Hepatic stellate cell (primary cell): ENCODE measurements at regions not wholly inside any gene's neighbourhood (a gene's known extent, or its start where the extent isn't known, plus 50 kb on each side); places are given as distances from the start of the nearest gene placed in this dataset.
A peak's percentile ranks its signal among the peaks of the same experiment; 100 is the strongest.
"Not testable (repeated sequence)": the region's sequence is repeated elsewhere in the genome, so short reads cannot be mapped to it uniquely, and the experiment has no call there.

Experiments
- DNase-seq: peaks from one replicate; pipeline ENCODE4 v3.0.0; 2011; ENCODE audit warnings: low spot score

DNA sequence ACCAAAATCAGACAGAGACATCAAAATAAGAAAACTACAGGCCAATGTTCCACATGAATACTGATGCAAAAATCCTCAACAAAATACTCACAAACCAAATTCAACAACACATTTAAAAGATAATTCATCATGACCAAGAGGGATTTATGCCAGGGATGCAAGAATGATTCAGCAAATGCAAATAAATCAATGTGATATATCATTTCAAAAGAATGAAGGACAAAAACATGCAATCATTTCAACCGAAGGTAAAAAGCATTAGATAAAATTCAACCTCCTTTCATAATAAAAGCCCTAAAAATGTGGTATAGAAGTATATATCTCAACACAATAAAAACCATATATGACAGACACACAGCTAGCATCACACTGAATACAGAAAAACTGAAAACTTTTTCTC lies 81.5 kb upstream of the LYPLAL1 start:
- no peak for DNase-seq

- DNase-seq, result no peak
These were observed 74.4 kb upstream of the LYPLAL1 start for GRCh38 chr1:219099307-219099706.

- no peak for DNase-seq
These were observed 73.6 kb upstream of the LYPLAL1 start for GRCh38 chr1:219100059-219100458.

DNA sequence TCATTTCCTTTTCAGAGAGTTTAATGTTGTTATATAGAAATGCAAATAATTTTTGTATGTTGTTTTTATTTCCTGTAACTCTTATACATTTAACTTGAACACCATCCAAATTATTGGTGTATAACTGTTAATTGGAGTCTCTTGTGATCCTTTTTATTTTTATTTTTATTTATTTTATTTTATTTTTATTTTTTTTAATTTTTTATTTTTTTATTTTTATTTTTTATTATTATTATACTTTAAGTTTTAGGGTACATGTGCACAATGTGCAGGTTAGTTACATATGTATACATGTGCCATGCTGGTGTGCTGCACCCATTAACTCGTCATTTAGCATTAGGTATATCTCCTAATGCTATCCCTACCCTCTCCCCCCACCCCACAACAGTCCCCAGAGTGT lies 71.2 kb upstream of the LYPLAL1 start:
- not testable (repeated sequence) for DNase-seq

GRCh38 chr1:219105893-219106292 lies 67.8 kb upstream of the LYPLAL1 start:
- no peak for DNase-seq

GRCh38 chr1:219109424-219110018 lies 64.2 kb upstream of the LYPLAL1 start:
- DNase-seq, result no peak

- DNase-seq, result no peak
These were observed 60.4 kb upstream of the LYPLAL1 start for GRCh38 chr1:219113261-219113660.

GRCh38 chr1:219114014-219114413 lies 59.7 kb upstream of the LYPLAL1 start:
- no peak for DNase-seq

DNA sequence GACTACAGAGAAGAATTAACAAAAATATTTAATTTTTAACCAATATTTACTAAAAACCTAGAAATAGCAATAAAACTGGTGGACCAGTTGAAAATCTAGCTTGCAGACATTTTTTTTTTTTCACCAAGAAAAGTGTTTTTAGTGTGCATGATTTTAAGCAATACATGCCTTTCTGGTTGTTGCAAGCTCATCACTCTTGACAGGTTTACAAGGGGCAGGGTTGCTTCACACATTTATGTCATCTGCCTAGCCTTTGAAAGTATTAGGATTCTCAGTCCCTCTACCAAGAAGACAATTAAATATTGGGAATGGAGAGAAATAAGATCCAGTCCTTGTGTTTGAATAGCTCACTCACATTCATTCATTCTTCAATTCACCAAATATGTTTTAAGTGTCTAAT lies 53.8 kb upstream of the LYPLAL1 start:
- no peak for DNase-seq

GRCh38 chr1:219120624-219121544 lies 52.8 kb upstream of the LYPLAL1 start:
- peak; percentile 4 for DNase-seq

GRCh38 chr1:219121679-219122078 lies 52.0 kb upstream of the LYPLAL1 start:
- DNase-seq, result no peak

DNA sequence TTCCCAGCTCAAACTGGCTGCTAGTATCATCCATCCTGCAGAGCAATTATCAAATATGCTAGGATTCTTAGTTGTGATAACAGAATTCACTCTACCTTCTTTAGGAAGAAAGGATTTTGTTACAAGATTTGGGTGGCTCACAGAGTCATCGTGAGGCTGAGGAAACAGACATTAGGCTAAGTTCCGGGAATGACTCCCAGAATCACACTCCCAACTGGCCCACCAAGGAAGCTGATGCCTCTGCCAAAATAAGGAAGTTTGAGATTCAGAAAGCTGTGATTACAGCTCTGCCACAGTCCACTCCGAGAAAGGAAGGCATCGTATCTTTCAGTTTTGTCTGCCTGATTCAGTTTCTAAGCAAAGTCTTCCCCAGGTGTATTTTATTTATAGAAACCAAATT lies 50.6 kb upstream of the LYPLAL1 start:
- no peak for DNase-seq
